H1 (cell line): ENCODE measurements at regions not wholly inside any gene's neighbourhood (a gene's known extent, or its start where the extent isn't known, plus 50 kb on each side); places are given as distances from the start of the nearest gene placed in this dataset.

Experiments
- CTCF ChIA-PET: fragments of 300-600 bp; sonication (Branson Sonifier 250); formaldehyde crosslinking; loops from one replicate; lab custom pipeline; 2021; ENCODE audit not compliant: partially characterized antibody; lab: Charles Lee
- POLR2A ChIA-PET: fragments of 300-600 bp; sonication (Branson Sonifier 250); formaldehyde crosslinking; loops from one replicate; lab custom pipeline; 2021; ENCODE audit warnings: inconsistent platforms; ENCODE audit not compliant: partially characterized antibody; lab: Charles Lee
- DNase-seq, 2 experiments: peaks; one replicate each; pipeline versions ENCODE4 v3.0.0 to v3.0.0-alpha.2; 2010 to 2022; ENCODE audit warnings: low spot score in 2 of 2, low read depth in 1 of 2, mixed read lengths in 1 of 2
- FAIRE-seq: peaks from 2 replicates; lab custom pipeline; 2011; peaks lifted over from hg19 to GRCh38; lab: Jason Lieb, UNC
- H2AFZ ChIP-seq: 2 replicates; pipeline ENCODE4 v1.8.1; 2012; ENCODE audit warnings: low read length, inconsistent platforms
- H2AK5ac ChIP-seq: 2 replicates; pipeline ENCODE4 v1.6.1; 2013; ENCODE audit warnings: low read depth, low read length
- H2BK120ac ChIP-seq: replicated peaks from 2 replicates; pipeline ENCODE3; 2013; ENCODE audit warnings: low read depth, low read length, inconsistent platforms
- H2BK12ac ChIP-seq: 2 replicates; pipeline ENCODE4 v1.6.1; 2013; ENCODE audit warnings: low read depth, low read length
- H2BK15ac ChIP-seq: 2 replicates; pipeline ENCODE4 v1.6.1; 2013; ENCODE audit warnings: low read length
- H2BK20ac ChIP-seq: 2 replicates; pipeline ENCODE4 v1.6.1; 2013; ENCODE audit warnings: low read length
- H2BK5ac ChIP-seq: 2 replicates; pipeline ENCODE4 v1.6.1; 2013; ENCODE audit warnings: low read depth, low read length
- H3K14ac ChIP-seq: 2 replicates; pipeline ENCODE4 v1.6.1; 2013; ENCODE audit warnings: inconsistent platforms; ENCODE audit not compliant: insufficient read length
- H3K18ac ChIP-seq: 2 replicates; pipeline ENCODE4 v1.6.1; 2013; ENCODE audit warnings: low read length; ENCODE audit errors: extremely low read depth
- H3K23ac ChIP-seq: 2 replicates; pipeline ENCODE4 v1.6.1; 2013; ENCODE audit warnings: inconsistent platforms; ENCODE audit not compliant: insufficient read length
- H3K23me2 ChIP-seq: 2 replicates; pipeline ENCODE4 v1.6.1; 2013; ENCODE audit warnings: low read depth, low read length
- H3K27ac ChIP-seq: 2 replicates; pipeline ENCODE4 v1.6.1; 2011; ENCODE audit warnings: low read depth, low read length, inconsistent platforms
- H3K27me3 ChIP-seq, 4 experiments: replicated peaks in 1 of 4; 1 replicate in 1 of 4; 2 replicates in 3 of 4; pipeline versions ENCODE4 v1.6.1 to v1.8.1; 2011 to 2013; ENCODE audit warnings: low read length in 3 of 4, mild to moderate bottlenecking in 3 of 4, inconsistent platforms in 2 of 4, mixed read lengths in 2 of 4, moderate library complexity in 1 of 4; ENCODE audit not compliant: control insufficient read depth in 3 of 4, insufficient read depth in 3 of 4; ENCODE audit errors: extremely low read depth in 1 of 4
- H3K36me3 ChIP-seq, 4 experiments: 2 replicates each; pipeline versions ENCODE4 v1.6.1 to v1.8.1; 2011 to 2013; ENCODE audit warnings: mild to moderate bottlenecking in 4 of 4, low read length in 3 of 4, moderate library complexity in 2 of 4, control low read depth in 1 of 4, inconsistent platforms in 1 of 4; ENCODE audit not compliant: insufficient read depth in 4 of 4, control insufficient read depth in 2 of 4
- H3K4ac ChIP-seq: replicated peaks from 2 replicates; pipeline ENCODE3; 2013; ENCODE audit warnings: low read length, low read depth, mixed read lengths, inconsistent platforms; ENCODE audit not compliant: insufficient read length
- H3K4me1 ChIP-seq, 4 experiments: replicated peaks in 1 of 4; 1 replicate in 1 of 4; 2 replicates in 3 of 4; pipeline versions ENCODE4 v1.6.1 to v1.8.1; 2011 to 2013; ENCODE audit warnings: low read length in 3 of 4, inconsistent platforms in 2 of 4, mixed read lengths in 1 of 4; ENCODE audit not compliant: insufficient read depth in 4 of 4, control insufficient read depth in 3 of 4
- H3K4me2 ChIP-seq, 2 experiments: 2 replicates each; pipeline versions ENCODE4 v1.6.1 to v1.8.1; 2011 to 2013; ENCODE audit warnings: low read depth in 2 of 2, low read length in 2 of 2, control low read depth in 1 of 2, inconsistent platforms in 1 of 2, mild to moderate bottlenecking in 1 of 2; ENCODE audit not compliant: insufficient read depth in 1 of 2
- H3K4me3 ChIP-seq, 4 experiments: fragments of 200-600, 300-600 bp in 1 of 4; sonication (generic), shearing (Covaris generic), sonication (Bioruptor Twin) in 1 of 4; 2 replicates each; pipeline versions ENCODE4 v1.5.1 to v1.8.1; 2011 to 2016; ENCODE audit warnings: low read length in 4 of 4, low read depth in 3 of 4, control low read depth in 2 of 4, inconsistent platforms in 2 of 4, mild to moderate bottlenecking in 2 of 4, mixed read lengths in 1 of 4, moderate library complexity in 1 of 4; ENCODE audit not compliant: insufficient read depth in 2 of 4; ENCODE audit errors: extremely low read depth in 1 of 4
- H3K56ac ChIP-seq: replicated peaks from 2 replicates; pipeline ENCODE3; 2013; ENCODE audit warnings: low read depth, mild to moderate bottlenecking, mixed read lengths, low read length, inconsistent platforms; ENCODE audit not compliant: insufficient read length
- H3K79me1 ChIP-seq: 2 replicates; pipeline ENCODE4 v1.6.1; 2013; ENCODE audit warnings: low read depth, low read length, control low read depth
- H3K79me2 ChIP-seq, 2 experiments: 2 replicates each; pipeline versions ENCODE4 v1.6.1 to v1.8.1; 2012 to 2013; ENCODE audit warnings: low read length in 2 of 2, mild to moderate bottlenecking in 2 of 2, inconsistent platforms in 1 of 2; ENCODE audit not compliant: insufficient read depth in 2 of 2, control insufficient read depth in 1 of 2
- H3K9ac ChIP-seq, 4 experiments: replicated peaks in 1 of 4; 1 replicate in 1 of 4; 2 replicates in 3 of 4; pipeline versions ENCODE4 v1.6.1 to v1.8.1; 2011 to 2013; ENCODE audit warnings: low read depth in 3 of 4, low read length in 3 of 4, control low read depth in 2 of 4, mild to moderate bottlenecking in 2 of 4, moderate library complexity in 2 of 4, inconsistent platforms in 1 of 4; ENCODE audit errors: extremely low read depth in 1 of 4
- H3K9me3 ChIP-seq, 2 experiments: 2 replicates each; pipeline versions ENCODE4 v1.6.1 to v1.8.1; 2012 to 2013; ENCODE audit warnings: mild to moderate bottlenecking in 2 of 2, moderate library complexity in 2 of 2, control low read depth in 1 of 2, inconsistent platforms in 1 of 2, low read depth in 1 of 2, low read length in 1 of 2, mixed read lengths in 1 of 2; ENCODE audit not compliant: insufficient read depth in 2 of 2
- H4K20me1 ChIP-seq, 2 experiments: replicated peaks in 1 of 2; 2 replicates each; pipeline versions ENCODE3 to v1.8.1; 2011 to 2013; ENCODE audit warnings: inconsistent platforms in 2 of 2, low read length in 2 of 2, mild to moderate bottlenecking in 1 of 2; ENCODE audit not compliant: insufficient read depth in 2 of 2, control insufficient read depth in 1 of 2
- H4K5ac ChIP-seq: 2 replicates; pipeline ENCODE4 v1.6.1; 2013; ENCODE audit warnings: low read length, low read depth, mixed read lengths, inconsistent platforms; ENCODE audit not compliant: insufficient read length
- H4K8ac ChIP-seq: 2 replicates; pipeline ENCODE4 v1.8.0; 2013; ENCODE audit warnings: mild to moderate bottlenecking, moderate library complexity, low read length, inconsistent platforms; ENCODE audit not compliant: insufficient read depth; ENCODE audit errors: extremely low read depth
- H4K91ac ChIP-seq: replicated peaks from 2 replicates; pipeline ENCODE3; 2013; ENCODE audit warnings: low read length, mixed read lengths, inconsistent platforms; ENCODE audit not compliant: insufficient read length
- ASH2L ChIP-seq: fragments of 200-600, 300-600 bp; sonication (generic); IDR thresholded peaks from one replicate; pipeline ENCODE4 v1.7.1; 2017; ENCODE audit warnings: low read length
- BRCA1 ChIP-seq: IDR thresholded peaks from 2 replicates; pipeline ENCODE4 v1.6.1; 2012; ENCODE audit warnings: low read depth, low read length, improper control_type of control experiment
- E2F6 ChIP-seq: IDR thresholded peaks from 2 replicates; pipeline ENCODE4 v1.6.1; 2012; ENCODE audit warnings: inconsistent platforms
- EZH2 ChIP-seq: fragments of 200-600 bp; sonication (generic); IDR thresholded peaks from 2 replicates; pipeline ENCODE4 v1.7.1; 2012; ENCODE audit warnings: low read depth, mild to moderate bottlenecking, moderate library complexity, low read length, inconsistent platforms; ENCODE audit not compliant: severe bottlenecking
- PHF8 ChIP-seq: fragments of 200-600 bp; sonication (generic); conservative IDR thresholded peaks from 2 replicates; pipeline ENCODE4 v1.7.1; 2012; ENCODE audit warnings: low read depth, mild to moderate bottlenecking, inconsistent platforms, low read length, moderate library complexity
- RXRA ChIP-seq: IDR thresholded peaks from 2 replicates; pipeline ENCODE4 v1.6.1; 2011; ENCODE audit warnings: low read depth, mild to moderate bottlenecking, low read length, moderate library complexity; ENCODE audit not compliant: insufficient read depth
- SP2 ChIP-seq: IDR thresholded peaks from 2 replicates; pipeline ENCODE4 v1.6.1; 2012; ENCODE audit warnings: mild to moderate bottlenecking, low read length, inconsistent platforms
- SUZ12 ChIP-seq: fragments of 200-600 bp; sonication (generic); IDR thresholded peaks from 2 replicates; pipeline ENCODE4 v1.6.1; 2012; ENCODE audit warnings: mild to moderate bottlenecking, inconsistent platforms, low read length, moderate library complexity, mixed read lengths
- TEAD4 ChIP-seq: IDR thresholded peaks from 2 replicates; pipeline ENCODE4 v1.6.1; 2012; ENCODE audit warnings: low read depth, low read length, inconsistent platforms, mixed read lengths
- YY1 ChIP-seq: IDR thresholded peaks from 2 replicates; pipeline ENCODE4 v1.6.1; 2011; ENCODE audit warnings: low read depth, mild to moderate bottlenecking, low read length

GRCh38 chr1:83033682-83034081, 965.2 kb downstream of the TTLL7 start:
- no peaks in the 10 kb centered on the region for H3K79me2 ChIP-seq
- H3K9ac ChIP-seq, result no peak overlapping the region
- H4K8ac ChIP-seq, result no peak overlapping the region
- H3K4ac ChIP-seq, result no peak overlapping the region
- no peak for FAIRE-seq
- H3K9me3 ChIP-seq, result peaks cover 3 to 12% of the 10 kb centered on the region in 2 experiments; a peak in 2 of 4 replicates
- H3K4me2 ChIP-seq, result no peak overlapping the region
- no peak overlapping the region for H2BK20ac ChIP-seq
- no peak overlapping the region for H2BK12ac ChIP-seq
- no peak for DNase-seq
- H4K5ac ChIP-seq, result no peak overlapping the region
- no peak overlapping the region for H3K14ac ChIP-seq
- H3K23ac ChIP-seq, result no peak overlapping the region
- no peak overlapping the region for H3K27ac ChIP-seq
- no peak overlapping the region for H4K91ac ChIP-seq
- 0 out of 7 replicates have a peak, but pooled peaks cover 0 to 2% (median 0%) of the 10 kb centered on the region in 4 experiments for H3K4me1 ChIP-seq
- no peak overlapping the region for H2AFZ ChIP-seq
- H3K36me3 ChIP-seq, result peaks cover 0 to 3% (median 0%) of the 10 kb centered on the region in 4 experiments; a peak in 2 of 8 replicates
- no peak overlapping the region for H2BK15ac ChIP-seq
- no peak overlapping the region for H3K18ac ChIP-seq
- no peak overlapping the region for H2BK120ac ChIP-seq
- H2AK5ac ChIP-seq, result no peak overlapping the region
- H3K23me2 ChIP-seq, result no peaks in the 10 kb centered on the region
- no peak overlapping the region for H3K4me3 ChIP-seq
- ChIA-PET CTCF (no interaction called here), POLR2A (no interaction called here)
- TF ChIP-seq SP2 (no peak), EZH2 (no peak), TEAD4 (no peak), RXRA (no peak), BRCA1 (no peak), SUZ12 (no peak), PHF8 (no peak), ASH2L (no peak), E2F6 (no peak), YY1 (no peak)
- no peaks in the 10 kb centered on the region for H3K79me1 ChIP-seq
- H4K20me1 ChIP-seq, result no peaks in the 10 kb centered on the region
- H2BK5ac ChIP-seq, result no peak overlapping the region
- H3K27me3 ChIP-seq, result no peaks in the 10 kb centered on the region
- no peak overlapping the region for H3K56ac ChIP-seq
